ENCODE measurements at regions not wholly inside any gene's neighbourhood (a gene's known extent, or its start where the extent isn't known, plus 50 kb on each side); places are given as distances from the start of the nearest gene placed in this dataset.
"Not testable (repeated sequence)": the region's sequence is repeated elsewhere in the genome, so short reads cannot be mapped to it uniquely, and the experiment has no call there.

- not testable (repeated sequence) for H3K4me3 Mint-ChIP-seq; H3K9me3 Mint-ChIP-seq; H3K36me3 Mint-ChIP-seq; H3K4me1 Mint-ChIP-seq; H3K27me3 Mint-ChIP-seq; DNase-seq (ENCODE audit: low spot score in 2 of 2); ATAC-seq (ENCODE audit: low read depth); H3K27ac Mint-ChIP-seq
Measured at GRCh38 chr13:62379241-62379640, 963.6 kb upstream of the PCDH20 start.

DNA sequence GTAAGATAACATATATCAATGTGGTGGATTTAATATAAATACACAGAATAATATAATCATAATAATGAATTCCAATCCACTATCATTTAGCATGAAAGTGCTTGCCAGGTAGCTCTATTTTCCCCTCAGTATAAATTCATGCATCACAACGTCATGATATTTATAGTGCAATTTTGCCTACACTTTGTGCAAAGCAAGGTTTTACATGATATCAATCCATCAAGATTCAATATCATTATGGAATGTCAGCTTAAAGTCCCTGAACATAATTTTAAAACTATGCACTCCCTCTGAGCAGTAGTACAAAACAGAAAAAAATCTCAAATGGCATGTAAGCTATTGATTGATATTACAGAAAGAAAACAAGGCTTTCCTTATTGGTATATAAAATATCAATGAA lies 962.2 kb upstream of the PCDH20 start:
- Mint-ChIP-seq H3K4me3 (no peak overlapping the region), H3K36me3 (no peaks in the 10 kb centered on the region)

DNA sequence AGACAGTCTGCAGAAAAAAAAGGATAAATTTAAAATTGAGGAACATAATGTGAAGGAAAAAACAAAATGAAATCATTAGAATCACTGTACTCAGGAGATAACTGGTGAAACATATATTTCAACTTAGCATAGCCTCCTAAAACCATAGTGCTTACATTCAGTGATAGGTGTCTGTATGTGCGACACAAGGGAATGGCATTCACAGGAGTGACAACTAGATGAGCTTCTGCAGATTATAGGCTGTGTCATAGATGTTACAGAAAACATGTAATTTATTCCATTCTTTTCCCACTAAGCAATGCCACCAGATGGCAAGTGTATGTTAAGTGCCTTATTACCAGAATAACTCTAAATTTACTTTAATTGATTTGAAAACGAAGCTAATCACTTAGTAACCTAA lies 960.0 kb upstream of the PCDH20 start:
- ATAC-seq (ENCODE audit: low read depth) = no peak
- H3K36me3 Mint-ChIP-seq = no peaks in the 10 kb centered on the region
- no peaks in the 10 kb centered on the region for H3K4me1 Mint-ChIP-seq
- no peaks in the 10 kb centered on the region for H3K9me3 Mint-ChIP-seq
- H3K27me3 Mint-ChIP-seq = no peaks in the 10 kb centered on the region
- no peak overlapping the region for H3K4me3 Mint-ChIP-seq
- H3K27ac Mint-ChIP-seq = no peak overlapping the region
- no peak for DNase-seq (ENCODE audit: low spot score in 2 of 2)

More for the DNA sequence above, 962.2 kb upstream of the PCDH20 start:
- ATAC-seq (ENCODE audit: low read depth) = no peak
- no peaks in the 10 kb centered on the region for H3K27me3 Mint-ChIP-seq
- H3K9me3 Mint-ChIP-seq = no peaks in the 10 kb centered on the region
- H3K27ac Mint-ChIP-seq = no peak overlapping the region
- no peak for DNase-seq (ENCODE audit: low spot score in 2 of 2)
- no peaks in the 10 kb centered on the region for H3K4me1 Mint-ChIP-seq

- ATAC-seq (ENCODE audit: low read depth) = no peak
- no peaks in the 10 kb centered on the region for H3K36me3 Mint-ChIP-seq
- no peak for DNase-seq (ENCODE audit: low spot score in 2 of 2)
- no peaks in the 10 kb centered on the region for H3K27me3 Mint-ChIP-seq
- H3K4me3 Mint-ChIP-seq = no peak overlapping the region
- no peak overlapping the region for H3K27ac Mint-ChIP-seq
- no peaks in the 10 kb centered on the region for H3K9me3 Mint-ChIP-seq
- no peaks in the 10 kb centered on the region for H3K4me1 Mint-ChIP-seq
Measured at GRCh38 chr13:62371737-62372136, 956.1 kb upstream of the PCDH20 start.

DNA sequence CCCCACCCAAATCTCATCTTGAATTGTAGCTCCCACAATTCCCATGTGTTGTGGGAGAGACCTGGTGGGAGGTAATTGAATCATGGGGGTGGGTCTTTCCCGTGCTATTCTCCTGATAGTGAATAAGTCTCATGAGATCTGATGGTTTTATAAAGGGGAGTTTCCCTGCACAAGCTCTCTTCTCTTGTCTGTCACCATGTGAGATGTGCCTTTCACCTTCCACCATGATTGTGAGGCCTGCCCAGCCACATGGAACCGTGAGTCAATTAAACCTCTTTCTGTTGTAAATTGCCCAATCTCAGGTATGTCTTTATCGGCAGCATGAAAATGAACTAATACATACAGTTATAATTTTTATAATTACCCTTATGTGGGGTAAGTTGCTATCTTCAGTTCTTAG lies 952.3 kb upstream of the PCDH20 start:
- DNase-seq (ENCODE audit: low spot score in 2 of 2); ATAC-seq (ENCODE audit: low read depth); H3K27ac Mint-ChIP-seq; H3K9me3 Mint-ChIP-seq; H3K4me1 Mint-ChIP-seq; H3K36me3 Mint-ChIP-seq; H3K27me3 Mint-ChIP-seq; H3K4me3 Mint-ChIP-seq: not testable (repeated sequence)

DNA sequence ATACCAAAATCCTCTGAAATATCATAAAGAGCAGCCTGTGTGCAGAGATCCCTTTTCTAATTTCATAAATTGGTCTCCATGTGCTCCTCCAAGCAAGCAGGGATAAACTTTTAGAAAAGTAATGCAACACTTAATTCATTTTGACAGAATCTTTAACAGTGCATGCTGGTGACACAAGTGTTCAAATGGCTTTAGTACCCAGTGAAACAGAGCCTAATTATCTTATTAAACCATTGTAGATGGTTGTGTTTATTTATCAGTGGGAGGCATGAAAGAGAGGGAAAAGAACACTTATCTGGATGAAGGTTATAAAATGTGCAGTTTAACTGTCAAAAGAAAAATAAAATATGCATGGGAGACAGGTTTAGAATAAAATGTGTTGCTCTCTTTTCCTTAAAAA lies 945.0 kb upstream of the PCDH20 start:
- Mint-ChIP-seq H3K27ac (no peak overlapping the region), H3K4me3 (no peak overlapping the region), H3K27me3 (no peaks in the 10 kb centered on the region), H3K36me3 (no peaks in the 10 kb centered on the region), H3K4me1 (no peaks in the 10 kb centered on the region), H3K9me3 (peaks cover 3% of the 10 kb centered on the region)
- ATAC-seq (ENCODE audit: low read depth) (no peak), DNase-seq (ENCODE audit: low spot score in 2 of 2) (no peak)

DNA sequence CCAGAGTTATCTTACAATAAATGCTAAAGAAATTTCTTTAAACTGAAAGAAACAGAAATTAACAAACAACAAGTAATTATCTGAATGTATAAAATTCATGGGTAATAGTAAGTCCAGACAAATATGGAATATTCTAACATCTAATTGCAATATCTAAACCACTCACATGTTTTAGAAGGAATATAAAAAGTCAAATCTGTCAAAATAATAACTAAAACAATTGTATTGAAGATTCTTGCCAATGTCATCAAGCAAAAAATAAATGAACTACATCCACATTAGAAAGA lies 942.9 kb upstream of the PCDH20 start:
- no peaks in the 10 kb centered on the region for H3K36me3 Mint-ChIP-seq
- H3K27me3 Mint-ChIP-seq = no peaks in the 10 kb centered on the region
- H3K9me3 Mint-ChIP-seq = peaks cover 1% of the 10 kb centered on the region
- H3K4me3 Mint-ChIP-seq = no peak overlapping the region
- ATAC-seq (ENCODE audit: low read depth) (no peak), DNase-seq (ENCODE audit: low spot score in 2 of 2) (no peak)
- no peaks in the 10 kb centered on the region for H3K4me1 Mint-ChIP-seq
- no peak overlapping the region for H3K27ac Mint-ChIP-seq

- DNase-seq (ENCODE audit: low spot score in 2 of 2) = no peak
- Mint-ChIP-seq H3K27ac (no peak overlapping the region), H3K4me3 (no peak overlapping the region), H3K4me1 (no peaks in the 10 kb centered on the region), H3K36me3 (no peaks in the 10 kb centered on the region), H3K27me3 (no peaks in the 10 kb centered on the region), H3K9me3 (peaks cover 2% of the 10 kb centered on the region)
- no peak for ATAC-seq (ENCODE audit: low read depth)
Measured at GRCh38 chr13:62357887-62358645, 942.4 kb upstream of the PCDH20 start.

DNA sequence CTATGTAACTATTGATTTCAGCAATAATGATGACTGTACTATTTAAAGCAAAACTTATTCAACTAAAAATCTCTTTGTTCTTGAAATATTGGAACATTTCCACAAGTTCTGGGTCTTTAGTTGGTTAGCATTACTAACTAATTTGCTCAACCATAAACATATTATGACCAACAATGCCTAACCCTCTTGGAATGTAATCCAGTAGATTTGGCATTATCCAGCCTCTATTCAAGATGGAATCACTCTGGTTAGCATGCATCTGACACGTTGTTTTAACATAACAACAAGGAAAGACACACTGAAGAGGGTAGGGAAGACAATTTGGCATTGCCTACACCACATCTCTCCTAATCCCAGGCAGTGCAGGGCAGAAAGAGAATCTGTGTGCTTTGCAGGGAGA lies 941.3 kb upstream of the PCDH20 start:
- H3K9me3 Mint-ChIP-seq = peaks cover 4% of the 10 kb centered on the region
- no peak overlapping the region for H3K4me3 Mint-ChIP-seq
- no peaks in the 10 kb centered on the region for H3K4me1 Mint-ChIP-seq
- no peaks in the 10 kb centered on the region for H3K36me3 Mint-ChIP-seq
- no peak overlapping the region for H3K27ac Mint-ChIP-seq
- ATAC-seq (ENCODE audit: low read depth) (no peak), DNase-seq (ENCODE audit: low spot score in 2 of 2) (no peak)
- H3K27me3 Mint-ChIP-seq = no peaks in the 10 kb centered on the region

DNA sequence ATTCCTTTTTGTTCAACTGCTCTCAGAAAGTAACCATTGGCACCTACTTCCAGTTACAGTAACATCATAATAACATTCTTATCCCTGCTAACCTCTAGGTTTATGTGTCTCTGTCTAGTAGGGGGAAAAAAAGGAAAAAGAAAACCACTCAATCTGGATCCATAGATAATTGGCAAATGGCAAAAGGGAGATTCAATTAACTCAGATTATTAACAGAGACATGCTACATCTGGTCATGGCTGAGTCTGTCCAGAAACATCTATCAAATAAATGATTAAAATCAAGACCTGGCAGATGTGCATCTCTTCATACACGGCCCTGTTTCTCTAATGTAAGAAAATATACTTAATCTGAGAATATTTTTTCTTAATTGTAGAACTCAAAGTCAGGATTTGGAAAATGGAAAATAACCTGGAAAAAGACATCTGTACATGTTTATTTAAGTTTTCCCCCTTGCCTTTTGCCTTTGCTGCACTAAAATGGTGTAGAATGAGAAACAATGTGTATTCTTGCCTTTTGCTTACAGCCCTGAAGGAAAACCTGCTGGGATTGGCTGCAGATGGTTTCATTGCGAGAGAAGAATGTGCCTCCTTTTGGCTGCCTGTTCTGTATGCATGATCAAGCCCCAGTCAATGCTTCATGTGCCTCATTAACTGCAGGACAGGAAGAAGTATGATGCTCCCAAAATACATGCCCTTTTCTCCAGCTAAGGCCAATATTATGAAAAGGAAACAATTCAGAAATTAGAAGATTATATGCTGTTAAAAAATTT lies 921.6 kb upstream of the PCDH20 start:
- Mint-ChIP-seq H3K27ac (no peak overlapping the region), H3K27me3 (no peaks in the 10 kb centered on the region), H3K4me1 (no peaks in the 10 kb centered on the region), H3K36me3 (no peaks in the 10 kb centered on the region), H3K9me3 (peaks cover 1% of the 10 kb centered on the region), H3K4me3 (no peak overlapping the region)
- ATAC-seq (ENCODE audit: low read depth) (no peak), DNase-seq (ENCODE audit: low spot score in 2 of 2) (no peak)

DNA sequence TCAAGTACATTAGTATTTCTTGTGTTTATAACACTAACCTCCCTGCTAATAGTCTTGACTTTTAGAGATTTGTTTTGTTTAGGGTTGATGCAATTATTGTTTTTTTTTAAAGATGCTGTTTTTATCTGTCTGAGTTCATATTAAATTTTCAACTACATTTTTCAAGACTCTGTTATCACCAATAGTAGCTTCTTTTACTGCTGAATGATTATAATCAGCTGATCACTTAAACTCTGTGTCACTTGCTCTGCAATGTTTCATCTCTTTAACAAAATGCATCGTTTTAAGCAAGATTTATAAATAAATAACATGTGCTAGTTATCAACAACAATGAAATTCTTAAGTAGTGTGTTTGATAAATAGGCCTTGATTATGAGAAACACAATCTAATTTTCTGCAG lies 920.9 kb upstream of the PCDH20 start:
- Mint-ChIP-seq H3K4me3 (no peak overlapping the region), H3K4me1 (no peaks in the 10 kb centered on the region), H3K27ac (no peak overlapping the region), H3K27me3 (no peaks in the 10 kb centered on the region), H3K36me3 (no peaks in the 10 kb centered on the region), H3K9me3 (peaks cover 1% of the 10 kb centered on the region)
- DNase-seq (ENCODE audit: low spot score in 2 of 2) = no peak
- ATAC-seq (ENCODE audit: low read depth) = no peak

GRCh38 chr13:62333466-62333865 lies 917.8 kb upstream of the PCDH20 start:
- H3K27me3 Mint-ChIP-seq = no peaks in the 10 kb centered on the region
- H3K36me3 Mint-ChIP-seq = no peaks in the 10 kb centered on the region
- no peaks in the 10 kb centered on the region for H3K4me1 Mint-ChIP-seq
- peaks cover 1% of the 10 kb centered on the region for H3K9me3 Mint-ChIP-seq
- H3K4me3 Mint-ChIP-seq = no peak overlapping the region
- no peak for DNase-seq (ENCODE audit: low spot score in 2 of 2)
- no peak overlapping the region for H3K27ac Mint-ChIP-seq
- no peak for ATAC-seq (ENCODE audit: low read depth)

DNA sequence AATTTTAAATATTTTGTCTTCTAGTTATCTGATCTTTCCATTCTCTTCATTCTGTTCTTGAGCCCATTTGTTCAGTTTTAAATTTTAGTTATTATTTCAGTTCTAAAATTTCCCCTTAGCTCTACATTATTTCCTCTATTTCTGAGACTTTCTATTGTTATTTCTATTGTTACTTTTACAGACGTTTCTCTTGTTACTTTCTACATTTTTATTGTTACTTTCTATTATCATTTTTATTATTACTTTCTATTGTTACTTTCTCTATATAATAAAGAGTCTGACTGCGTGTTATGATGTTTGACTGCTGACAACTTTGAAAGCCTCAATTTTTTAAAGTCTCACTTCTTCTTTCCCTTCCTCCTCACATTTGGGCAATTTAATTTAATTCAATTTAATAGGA lies 915.7 kb upstream of the PCDH20 start:
- Mint-ChIP-seq H3K9me3 (peaks cover 2% of the 10 kb centered on the region), H3K4me3 (no peak overlapping the region), H3K4me1 (no peaks in the 10 kb centered on the region), H3K27ac (no peak overlapping the region), H3K27me3 (no peaks in the 10 kb centered on the region), H3K36me3 (no peaks in the 10 kb centered on the region)
- DNase-seq (ENCODE audit: low spot score in 2 of 2) (no peak), ATAC-seq (ENCODE audit: low read depth) (no peak)

DNA sequence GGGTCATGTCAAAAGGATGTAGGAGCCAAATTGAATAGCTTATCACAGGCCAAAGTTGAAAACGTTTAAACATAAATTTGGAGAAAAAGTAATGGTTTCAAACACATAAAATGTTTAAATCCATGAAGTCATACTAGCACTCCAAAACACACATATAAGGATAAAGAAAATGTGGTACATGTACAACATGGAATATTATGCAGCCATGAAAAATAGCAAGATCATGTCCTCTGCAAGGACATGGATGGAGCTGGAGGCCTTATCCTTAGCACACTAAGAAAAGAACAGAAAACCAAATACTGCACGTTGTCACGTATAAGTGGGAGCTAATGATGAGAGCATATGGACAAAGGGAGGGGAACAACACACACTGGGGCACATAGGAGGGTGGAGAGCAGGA lies 911.7 kb upstream of the PCDH20 start:
- H3K36me3 Mint-ChIP-seq = no peaks in the 10 kb centered on the region
- H3K27ac Mint-ChIP-seq = no peak overlapping the region
- no peak overlapping the region for H3K4me3 Mint-ChIP-seq
- H3K27me3 Mint-ChIP-seq = no peaks in the 10 kb centered on the region
- H3K9me3 Mint-ChIP-seq = peaks cover 2% of the 10 kb centered on the region
- ATAC-seq (ENCODE audit: low read depth) = no peak
- DNase-seq (ENCODE audit: low spot score in 2 of 2) = no peak
- H3K4me1 Mint-ChIP-seq = no peaks in the 10 kb centered on the region

GRCh38 chr13:62324842-62325241 lies 909.2 kb upstream of the PCDH20 start:
- DNase-seq (ENCODE audit: low spot score in 2 of 2) (no peak), ATAC-seq (ENCODE audit: low read depth) (no peak)
- Mint-ChIP-seq H3K27ac (no peak overlapping the region), H3K9me3 (peaks cover 2% of the 10 kb centered on the region), H3K36me3 (no peaks in the 10 kb centered on the region), H3K4me3 (no peak overlapping the region), H3K4me1 (no peaks in the 10 kb centered on the region), H3K27me3 (no peaks in the 10 kb centered on the region)

All from memory B cell (primary cell).